ENCODE measurements at regions not wholly inside any gene's neighbourhood (a gene's known extent, or its start where the extent isn't known, plus 50 kb on each side); places are given as distances from the start of the nearest gene placed in this dataset.
"Not testable (repeated sequence)": the region's sequence is repeated elsewhere in the genome, so short reads cannot be mapped to it uniquely, and the experiment has no call there.

DNA sequence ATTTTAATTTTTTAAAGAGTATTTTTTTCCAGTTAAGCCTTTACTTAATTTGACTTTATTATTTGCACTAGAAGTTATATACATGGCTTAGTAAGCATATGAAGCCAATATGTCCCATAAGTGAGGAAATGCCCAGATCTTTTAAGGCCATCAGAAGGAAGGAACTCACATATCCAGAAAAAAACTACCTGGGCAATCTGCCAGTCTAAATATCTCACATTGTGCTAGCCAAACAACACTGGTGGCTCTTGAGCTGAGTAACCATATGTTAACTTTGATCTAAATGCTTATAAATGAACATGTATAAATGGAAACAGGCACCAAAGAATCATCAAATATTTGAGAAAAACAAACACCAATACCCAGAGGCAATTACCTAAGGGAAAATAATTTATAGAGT is 138.6 kb upstream of the APOOL start:
- DNase-seq (ENCODE audit: insufficient read length, low spot score) (no peak), FAIRE-seq (no peak)
- no peak for TF ChIP-seq POU2F2 (IDR thresholded peaks at IDR 0.05; ENCODE audit: low read depth, low read length)
- no peak for TF ChIP-seq TAF1 (IDR thresholded peaks at IDR 0.05; ENCODE audit: low read depth, low read length)
- no peak for TF ChIP-seq POLR2A (IDR thresholded peaks at IDR 0.05; ENCODE audit: low read depth, low read length)
- no peak for TF ChIP-seq POLR2AphosphoS5 (IDR thresholded peaks at IDR 0.05; ENCODE audit: low read depth, low read length)
- TF ChIP-seq PAX5 (IDR thresholded peaks at IDR 0.05; ENCODE audit: insufficient read depth, low read length, severe bottlenecking): no peak
- no peak for TF ChIP-seq SPI1 (IDR thresholded peaks at IDR 0.05; ENCODE audit: low read depth, low read length)

DNA sequence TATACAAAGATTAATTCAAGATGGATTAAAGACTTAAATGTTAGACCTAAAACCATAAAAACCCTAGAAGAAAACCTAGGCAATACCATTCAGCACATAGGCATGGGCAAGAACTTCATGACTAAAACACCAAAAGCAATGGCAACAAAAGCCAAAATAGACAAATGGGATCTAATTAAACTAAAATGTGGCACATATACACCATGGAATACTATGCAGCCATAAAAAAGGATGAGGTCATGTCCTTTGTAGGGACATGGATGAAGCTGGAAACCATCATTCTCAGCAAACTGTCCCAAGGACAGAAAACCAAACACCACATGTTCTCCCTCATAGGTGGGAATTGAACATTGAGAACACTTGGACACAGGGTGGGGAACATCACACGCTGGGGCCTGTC is 133.4 kb upstream of the APOOL start:
- FAIRE-seq; DNase-seq (ENCODE audit: insufficient read length, low spot score): not testable (repeated sequence)

DNA sequence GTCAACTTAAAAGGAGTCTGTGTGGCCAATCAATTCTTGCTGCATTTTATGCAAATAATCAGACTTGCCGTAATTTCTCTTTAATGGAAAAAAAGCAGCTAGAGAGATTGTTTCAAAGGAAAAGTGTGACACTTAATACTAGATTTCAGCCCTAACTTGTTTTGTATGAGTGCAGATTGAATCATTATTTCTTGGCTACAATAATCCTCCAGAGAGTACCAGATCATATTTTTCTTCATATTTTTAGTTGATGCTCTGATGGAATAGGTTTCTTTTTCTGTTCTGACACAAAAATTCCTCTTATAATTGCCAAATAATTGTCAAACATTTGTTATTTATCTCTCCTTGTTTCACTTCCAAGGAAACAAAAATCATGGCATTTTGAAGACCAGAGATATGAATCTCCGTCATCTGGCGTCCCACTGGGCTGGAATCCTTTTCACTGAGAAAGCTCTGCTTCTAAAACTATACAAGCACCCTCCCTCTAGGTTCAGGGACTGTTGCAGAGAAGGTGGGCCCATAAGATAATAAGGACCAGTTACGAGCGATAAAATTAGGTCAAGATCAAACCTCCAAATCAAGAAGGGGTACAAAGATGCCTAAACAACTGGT is 131.4 kb upstream of the APOOL start:
- not testable (repeated sequence) for FAIRE-seq; DNase-seq (ENCODE audit: insufficient read length, low spot score)

DNA sequence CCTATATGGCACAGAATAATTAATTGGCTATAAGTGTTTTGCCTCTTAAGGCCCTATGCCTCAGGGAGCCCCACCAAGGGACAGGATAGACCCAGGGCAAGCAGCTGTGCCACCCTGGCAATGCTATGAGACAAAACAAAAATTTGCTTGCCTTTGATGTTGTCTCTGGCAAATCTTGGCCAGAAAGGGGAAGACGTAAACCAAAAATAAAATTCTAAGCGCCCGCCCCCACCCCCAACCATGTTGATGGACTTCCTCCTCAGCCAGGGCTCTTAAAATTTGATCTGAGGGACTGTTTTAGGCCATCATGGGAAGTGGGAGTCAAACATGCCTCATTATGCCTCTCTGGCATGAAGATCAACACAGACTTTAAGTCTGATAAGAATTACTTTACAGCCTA is 130.5 kb upstream of the APOOL start:
- DNase-seq (ENCODE audit: insufficient read length, low spot score) (no peak), FAIRE-seq (no peak)
- TF ChIP-seq SPI1 (IDR thresholded peaks at IDR 0.05; ENCODE audit: low read depth, low read length) (no peak), POLR2A (IDR thresholded peaks at IDR 0.05; ENCODE audit: low read depth, low read length) (no peak), PAX5 (IDR thresholded peaks at IDR 0.05; ENCODE audit: insufficient read depth, low read length, severe bottlenecking) (no peak), POU2F2 (IDR thresholded peaks at IDR 0.05; ENCODE audit: low read depth, low read length) (no peak), TAF1 (IDR thresholded peaks at IDR 0.05; ENCODE audit: low read depth, low read length) (no peak), POLR2AphosphoS5 (IDR thresholded peaks at IDR 0.05; ENCODE audit: low read depth, low read length) (no peak)

DNA sequence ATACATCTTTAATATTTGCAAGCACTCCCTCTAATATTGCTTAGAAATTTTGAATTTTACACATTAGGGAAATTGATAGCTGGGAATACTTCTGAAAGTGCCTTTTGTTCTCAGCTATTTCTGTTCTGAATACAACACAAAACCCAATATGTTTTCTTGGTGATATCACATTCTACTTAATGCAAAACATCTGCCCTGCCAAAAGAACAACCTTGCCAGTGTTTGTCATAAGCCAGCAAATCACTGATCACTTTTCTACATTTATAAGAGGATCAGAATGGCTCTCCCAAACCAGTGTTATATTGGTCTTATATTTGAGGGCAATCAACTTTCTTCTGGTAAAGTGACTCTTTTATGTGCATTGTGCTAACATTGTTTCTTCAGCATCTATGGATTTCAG is 126.8 kb upstream of the APOOL start:
- DNase-seq (ENCODE audit: insufficient read length, low spot score): no peak
- no peak for FAIRE-seq
- no peak for TF ChIP-seq TAF1 (IDR thresholded peaks at IDR 0.05; ENCODE audit: low read depth, low read length)

DNA sequence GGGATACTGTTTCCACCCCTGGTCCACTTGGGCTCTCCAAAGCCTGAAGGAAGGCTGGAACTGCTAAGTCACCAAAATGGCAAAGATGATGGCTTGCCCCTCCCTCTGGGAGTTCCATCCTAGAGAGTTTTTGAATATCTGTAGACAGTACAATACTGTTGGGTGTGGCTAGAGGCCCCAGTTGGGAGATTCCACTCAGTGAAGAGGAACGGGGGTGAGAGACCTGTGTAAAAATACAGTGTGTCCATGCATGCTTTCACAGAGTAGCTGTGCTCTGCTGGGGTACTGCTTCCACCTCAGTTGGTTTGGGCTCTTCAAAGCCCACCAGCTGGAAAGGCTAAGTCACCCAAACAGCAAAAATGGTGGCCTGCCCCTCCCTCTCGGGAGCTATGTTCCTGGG is 109.8 kb upstream of the APOOL start:
- FAIRE-seq (no peak), DNase-seq (ENCODE audit: insufficient read length, low spot score) (no peak)
- no peak for TF ChIP-seq PAX5 (IDR thresholded peaks at IDR 0.05; ENCODE audit: insufficient read depth, low read length, severe bottlenecking)
- TF ChIP-seq POU2F2 (IDR thresholded peaks at IDR 0.05; ENCODE audit: low read depth, low read length): no peak
- TF ChIP-seq POLR2A (IDR thresholded peaks at IDR 0.05; ENCODE audit: low read depth, low read length): no peak
- no peak for TF ChIP-seq SPI1 (IDR thresholded peaks at IDR 0.05; ENCODE audit: low read depth, low read length)
- TF ChIP-seq POLR2AphosphoS5 (IDR thresholded peaks at IDR 0.05; ENCODE audit: low read depth, low read length): no peak
- no peak for TF ChIP-seq TAF1 (IDR thresholded peaks at IDR 0.05; ENCODE audit: low read depth, low read length)

DNA sequence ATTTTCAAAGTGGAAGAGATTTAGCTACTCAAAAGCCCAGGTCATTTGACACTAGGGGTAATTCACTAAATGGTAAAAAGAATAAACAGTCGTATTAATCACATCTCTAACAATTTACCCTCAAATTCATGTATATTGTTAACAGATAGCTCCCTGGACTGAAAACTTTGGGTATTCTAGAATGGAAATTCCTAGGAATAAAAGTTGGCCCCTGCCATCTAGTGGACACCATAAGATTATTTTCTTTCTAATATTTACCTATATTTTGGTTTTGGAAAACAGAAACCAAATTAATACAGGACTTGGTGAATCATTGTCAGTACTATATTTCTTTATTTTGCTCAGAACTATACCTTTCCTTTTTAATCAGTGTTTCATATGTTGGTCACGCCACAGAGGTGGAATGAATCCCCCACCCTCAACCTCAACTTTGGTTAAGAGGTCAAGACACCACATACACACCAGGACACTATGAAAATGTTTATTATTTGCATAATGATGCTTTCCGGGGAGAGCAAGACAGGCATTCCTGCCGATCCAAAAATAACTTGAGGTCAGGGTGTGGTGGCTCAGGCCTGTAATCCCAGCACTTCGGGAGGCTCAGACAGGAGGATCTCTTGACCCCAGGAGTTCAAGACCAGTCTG is 96.2 kb upstream of the APOOL start:
- TF ChIP-seq PAX5 (IDR thresholded peaks at IDR 0.05; ENCODE audit: insufficient read depth, low read length, severe bottlenecking) (no peak), SPI1 (IDR thresholded peaks at IDR 0.05; ENCODE audit: low read depth, low read length) (no peak), POU2F2 (IDR thresholded peaks at IDR 0.05; ENCODE audit: low read depth, low read length) (no peak), TAF1 (IDR thresholded peaks at IDR 0.05; ENCODE audit: low read depth, low read length) (no peak), POLR2A (IDR thresholded peaks at IDR 0.05; ENCODE audit: low read depth, low read length) (no peak), POLR2AphosphoS5 (IDR thresholded peaks at IDR 0.05; ENCODE audit: low read depth, low read length) (no peak)
- FAIRE-seq: no peak
- DNase-seq (ENCODE audit: insufficient read length, low spot score): no peak

DNA sequence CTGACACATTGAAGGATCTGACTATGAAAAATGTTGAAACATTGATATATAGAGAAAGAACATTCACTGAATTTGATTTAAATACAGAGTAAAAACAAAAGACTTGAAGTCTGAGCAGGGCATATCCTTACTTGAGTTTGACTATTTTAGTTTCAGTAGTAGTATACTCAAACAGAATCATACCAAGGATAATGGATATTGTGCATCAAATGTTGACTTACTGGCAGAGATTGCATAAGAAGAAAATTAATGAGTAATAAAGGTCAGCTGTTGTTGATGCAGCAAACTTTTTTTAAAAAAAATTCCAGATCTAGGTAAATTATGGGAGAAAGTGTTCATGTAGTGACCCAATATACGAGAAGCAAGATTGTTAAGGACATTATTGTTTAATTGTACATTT is 94.5 kb upstream of the APOOL start:
- no peak for DNase-seq (ENCODE audit: insufficient read length, low spot score)
- no peak for TF ChIP-seq SPI1 (IDR thresholded peaks at IDR 0.05; ENCODE audit: low read depth, low read length)
- TF ChIP-seq POLR2A (IDR thresholded peaks at IDR 0.05; ENCODE audit: low read depth, low read length): no peak
- no peak for TF ChIP-seq TAF1 (IDR thresholded peaks at IDR 0.05; ENCODE audit: low read depth, low read length)
- no peak for TF ChIP-seq POU2F2 (IDR thresholded peaks at IDR 0.05; ENCODE audit: low read depth, low read length)
- TF ChIP-seq PAX5 (IDR thresholded peaks at IDR 0.05; ENCODE audit: insufficient read depth, low read length, severe bottlenecking): no peak
- TF ChIP-seq POLR2AphosphoS5 (IDR thresholded peaks at IDR 0.05; ENCODE audit: low read depth, low read length): no peak
- FAIRE-seq: no peak

DNA sequence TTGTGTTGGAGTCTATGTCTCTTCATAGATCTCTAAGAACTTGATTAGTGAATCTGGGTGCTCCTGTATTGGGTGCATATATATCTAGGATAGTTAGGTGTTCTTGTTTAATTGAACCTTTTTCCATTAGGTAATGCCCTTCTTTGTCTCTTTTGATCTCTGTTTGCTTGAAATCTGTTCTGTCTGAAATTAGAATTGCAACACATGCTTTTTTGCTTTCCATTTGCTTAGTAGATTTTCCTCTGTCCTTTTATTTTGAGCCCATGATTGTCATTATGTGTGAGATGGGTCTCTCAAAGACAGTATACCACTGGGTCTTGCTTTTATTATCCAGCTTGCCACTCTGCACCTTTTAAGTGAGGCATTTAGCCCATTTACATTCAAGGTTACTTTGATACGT is 79.1 kb upstream of the APOOL start:
- TF ChIP-seq SPI1 (IDR thresholded peaks at IDR 0.05; ENCODE audit: low read depth, low read length) (no peak), POLR2AphosphoS5 (IDR thresholded peaks at IDR 0.05; ENCODE audit: low read depth, low read length) (no peak), POU2F2 (IDR thresholded peaks at IDR 0.05; ENCODE audit: low read depth, low read length) (no peak), POLR2A (IDR thresholded peaks at IDR 0.05; ENCODE audit: low read depth, low read length) (no peak), PAX5 (IDR thresholded peaks at IDR 0.05; ENCODE audit: insufficient read depth, low read length, severe bottlenecking) (no peak), TAF1 (IDR thresholded peaks at IDR 0.05; ENCODE audit: low read depth, low read length) (no peak)
- no peak for FAIRE-seq
- no peak for DNase-seq (ENCODE audit: insufficient read length, low spot score)

DNA sequence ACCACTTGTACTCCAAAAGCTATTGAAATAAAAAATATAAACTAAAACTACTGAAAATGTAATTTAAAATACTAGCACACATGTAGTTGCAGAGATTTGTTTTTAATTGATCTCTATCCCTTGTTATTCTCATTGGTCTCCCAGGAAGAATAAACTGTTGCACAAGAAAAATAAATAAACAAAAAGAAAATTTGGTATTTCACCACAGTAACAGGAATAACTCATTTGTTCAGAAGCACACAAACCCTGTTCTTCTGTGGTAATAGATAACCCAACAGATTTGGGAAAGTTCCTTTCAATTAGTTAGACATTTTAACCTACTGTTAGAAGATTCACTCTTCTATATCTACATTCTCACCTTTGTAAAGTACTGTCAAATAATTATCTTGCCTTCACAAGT is 70.9 kb upstream of the APOOL start:
- no peak for DNase-seq (ENCODE audit: insufficient read length, low spot score)
- TF ChIP-seq SPI1 (IDR thresholded peaks at IDR 0.05; ENCODE audit: low read depth, low read length) (no peak), PAX5 (IDR thresholded peaks at IDR 0.05; ENCODE audit: insufficient read depth, low read length, severe bottlenecking) (no peak), TAF1 (IDR thresholded peaks at IDR 0.05; ENCODE audit: low read depth, low read length) (no peak), POU2F2 (IDR thresholded peaks at IDR 0.05; ENCODE audit: low read depth, low read length) (no peak)
- no peak for FAIRE-seq
